GM21786 (cell line): ENCODE measurements at regions not wholly inside any gene's neighbourhood (a gene's known extent, or its start where the extent isn't known, plus 50 kb on each side); places are given as distances from the start of the nearest gene placed in this dataset.
"Not testable (repeated sequence)": the region's sequence is repeated elsewhere in the genome, so short reads cannot be mapped to it uniquely, and the experiment has no call there.

Source experiments
- ATAC-seq: cut with Tn5 transposase; IDR thresholded peaks from one replicate; pipeline ENCODE4 v1.9.1; 2021; ENCODE audit not compliant: unreplicated experiment

DNA sequence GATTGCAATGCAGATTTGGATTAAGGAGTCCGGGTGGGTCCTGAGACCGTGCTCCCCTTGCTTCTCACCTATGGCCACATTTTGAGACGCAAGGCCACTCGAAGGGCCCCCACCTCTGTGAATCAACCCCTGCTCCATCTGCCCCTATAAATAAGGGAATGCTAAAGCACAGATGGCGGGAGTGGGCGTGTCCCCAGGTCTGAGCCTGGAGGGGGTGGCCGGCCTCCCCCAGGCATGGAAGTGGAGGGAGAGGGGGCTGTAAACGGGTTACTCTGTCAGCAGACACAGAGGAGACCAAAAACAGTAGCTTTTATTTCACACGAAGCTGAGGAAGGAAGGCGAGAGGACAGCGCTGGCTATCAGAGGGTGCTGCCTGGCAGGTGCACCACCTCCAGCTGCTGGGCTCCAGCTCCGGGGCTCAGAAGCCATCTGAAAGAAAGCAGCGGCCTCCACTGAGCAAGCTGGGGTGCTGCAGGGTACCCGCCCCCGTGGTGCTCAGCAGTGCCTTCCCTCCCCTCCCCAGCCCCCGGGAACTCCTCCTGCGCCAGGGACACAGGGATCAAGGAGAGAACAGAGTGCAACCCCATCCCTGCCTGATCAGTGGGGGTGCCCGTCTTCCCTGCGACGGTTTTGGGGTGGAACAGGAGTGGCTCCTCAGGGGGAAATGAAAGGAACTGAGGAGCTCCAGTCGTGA is 56.7 kb upstream of the RAB6C start:
- ATAC-seq = no peak

DNA sequence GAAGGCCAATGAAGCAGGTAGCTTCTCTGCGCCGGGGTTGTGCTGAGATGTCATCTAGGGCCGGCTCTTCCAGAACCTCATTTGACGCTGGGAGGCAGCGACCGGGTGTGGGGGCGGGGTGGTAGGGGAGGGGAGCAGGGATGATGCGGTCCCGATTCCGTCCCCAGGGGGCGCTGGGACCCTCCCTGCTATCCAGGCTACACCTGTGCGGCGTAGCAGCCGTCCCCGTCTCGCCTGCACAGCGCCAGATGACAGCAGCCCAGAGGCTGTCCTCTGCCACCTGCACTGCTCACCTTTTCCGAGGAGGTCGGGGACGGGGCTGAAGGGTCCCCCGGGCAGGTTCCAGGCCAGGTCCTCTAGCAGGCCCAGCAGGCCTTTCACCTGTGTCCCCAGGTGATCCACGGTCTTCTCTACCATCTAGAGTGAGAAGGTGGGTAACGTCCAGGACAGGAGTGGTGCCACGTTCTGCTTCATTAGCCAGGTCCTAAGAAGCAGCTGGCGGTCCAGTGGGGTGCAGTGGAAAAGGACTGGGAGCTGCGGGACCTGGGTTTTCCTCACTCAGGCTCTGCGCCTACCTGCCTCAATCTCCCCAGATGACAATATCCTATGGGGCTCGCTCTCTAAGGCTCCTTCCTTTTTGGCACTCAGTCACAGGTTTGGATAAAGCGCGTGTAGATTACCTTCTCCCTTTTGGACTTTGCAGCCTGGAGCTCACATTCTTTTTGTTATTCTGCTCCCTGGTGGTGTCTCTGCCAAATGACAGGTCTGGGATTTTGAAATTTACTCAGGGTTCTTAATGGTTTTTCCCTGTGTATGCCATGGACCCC is 56.0 kb upstream of the RAB6C start:
- ATAC-seq = no peak

- not testable (repeated sequence) for ATAC-seq
These were observed 55.4 kb upstream of the RAB6C start for GRCh38 chr2:129924115-129924514.

- ATAC-seq = no peak
These were observed 54.1 kb upstream of the RAB6C start for GRCh38 chr2:129925381-129925780.

DNA sequence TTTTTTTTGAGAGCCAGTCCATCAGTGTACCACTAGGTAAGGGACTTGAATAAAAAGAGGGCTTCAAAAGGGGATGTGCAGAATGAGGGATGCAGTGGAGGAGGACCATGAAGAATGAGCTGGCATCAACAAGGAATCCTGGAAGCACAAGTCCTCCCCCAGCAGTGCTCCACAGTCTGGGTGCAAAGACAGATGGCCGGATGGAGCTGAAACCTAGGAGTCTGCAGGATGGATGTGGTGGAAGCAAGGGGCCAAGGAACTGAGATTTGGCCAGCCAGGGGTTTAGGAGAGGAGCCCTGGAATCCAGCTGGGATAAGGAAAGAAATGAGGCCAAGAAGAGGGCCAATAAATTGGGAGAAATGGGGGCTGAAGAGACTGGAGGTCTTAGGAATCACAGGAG is 51.8 kb upstream of the RAB6C start:
- ATAC-seq = no peak

GRCh38 chr2:129929321-129930290 is 49.9 kb upstream of the RAB6C start:
- ATAC-seq = no peak
